Osteoblast (primary cell): ENCODE measurements at regions not wholly inside any gene's neighbourhood (a gene's known extent, or its start where the extent isn't known, plus 50 kb on each side); places are given as distances from the start of the nearest gene placed in this dataset.
A peak's percentile ranks its signal among the peaks of the same experiment; 100 is the strongest.

Source experiments
- DNase-seq: peaks from one replicate; pipeline ENCODE4 v3.0.0; 2011; ENCODE audit warnings: low spot score, mixed read lengths; ENCODE audit not compliant: insufficient read length; ENCODE audit errors: missing footprints
- H2AFZ ChIP-seq: 2 replicates; pipeline ENCODE4 v1.6.0; 2011; ENCODE audit warnings: mild to moderate bottlenecking, low read length
- H3K27ac ChIP-seq: 2 replicates; pipeline ENCODE4 v1.5.1; 2011; ENCODE audit warnings: mild to moderate bottlenecking, low read depth, low read length, moderate library complexity
- H3K27me3 ChIP-seq: 2 replicates; pipeline ENCODE4 v1.6.0; 2012; ENCODE audit warnings: mild to moderate bottlenecking, control low read depth, inconsistent platforms, low read length, moderate library complexity; ENCODE audit not compliant: insufficient read depth
- H3K36me3 ChIP-seq: 2 replicates; pipeline ENCODE4 v1.5.1; 2011; ENCODE audit warnings: mild to moderate bottlenecking, low read length, control low read depth, moderate library complexity; ENCODE audit not compliant: insufficient read depth
- H3K4me1 ChIP-seq: 2 replicates; pipeline ENCODE4 v1.5.1; 2011; ENCODE audit warnings: mild to moderate bottlenecking, low read length, control low read depth, moderate library complexity; ENCODE audit not compliant: insufficient read depth
- H3K4me2 ChIP-seq: 2 replicates; pipeline ENCODE4 v1.6.0; 2011; ENCODE audit warnings: mild to moderate bottlenecking, low read length; ENCODE audit not compliant: insufficient read depth
- H3K4me3 ChIP-seq: fragments of 200-600 bp; sonication (generic); 3 replicates; pipeline ENCODE4 v1.5.1; 2012; ENCODE audit warnings: mild to moderate bottlenecking, low read length, inconsistent platforms; ENCODE audit not compliant: insufficient read depth
- H3K79me2 ChIP-seq: 2 replicates; pipeline ENCODE4 v1.6.0; 2012; ENCODE audit warnings: mild to moderate bottlenecking, low read length, control low read depth, inconsistent platforms; ENCODE audit not compliant: insufficient read depth
- H3K9me3 ChIP-seq: 2 replicates; pipeline ENCODE4 v1.5.1; 2011; ENCODE audit warnings: low read depth, low read length, control low read depth
- H4K20me1 ChIP-seq: 2 replicates; pipeline ENCODE4 v1.6.0; 2012; ENCODE audit warnings: mild to moderate bottlenecking, low read length, control low read depth; ENCODE audit not compliant: insufficient read depth
- CTCF ChIP-seq: IDR thresholded peaks from 2 replicates; pipeline ENCODE4 v1.5.1; 2011; ENCODE audit warnings: mild to moderate bottlenecking, low read depth, low read length, moderate library complexity; ENCODE audit errors: extremely low read depth

- Histone ChIP-seq H2AFZ (no peak overlapping the region), H3K4me3 (no peak overlapping the region), H3K4me2 (peak overlapping the region; percentile 28), H3K27ac (peak overlapping the region; percentile 31), H3K36me3 (no peaks in the 10 kb centered on the region), H3K9me3 (no peaks in the 10 kb centered on the region), H3K27me3 (no peaks in the 10 kb centered on the region), H4K20me1 (no peaks in the 10 kb centered on the region), H3K4me1 (peaks cover 25% of the 10 kb centered on the region), H3K79me2 (no peaks in the 10 kb centered on the region)
- no peak for DNase-seq
- no peak for TF ChIP-seq CTCF
Observed at GRCh38 chr5:143569722-143570567, 166.5 kb upstream of the NR3C1 start.

- peak overlapping the region; percentile 44 for H3K27ac ChIP-seq
- H3K27me3 ChIP-seq = no peaks in the 10 kb centered on the region
- no peak for DNase-seq
- H3K4me1 ChIP-seq = peaks cover 25% of the 10 kb centered on the region
- H3K36me3 ChIP-seq = no peaks in the 10 kb centered on the region
- H3K79me2 ChIP-seq = no peaks in the 10 kb centered on the region
- no peaks in the 10 kb centered on the region for H4K20me1 ChIP-seq
- TF ChIP-seq CTCF = no peak
- no peak overlapping the region for H3K4me3 ChIP-seq
- no peaks in the 10 kb centered on the region for H3K9me3 ChIP-seq
- H2AFZ ChIP-seq = peak overlapping the region; percentile 35
- peak overlapping the region; percentile 28 for H3K4me2 ChIP-seq
Observed at GRCh38 chr5:143569213-143569701, 165.8 kb upstream of the NR3C1 start.

- Histone ChIP-seq H3K27me3 (no peaks in the 10 kb centered on the region), H3K9me3 (no peaks in the 10 kb centered on the region), H3K4me1 (peaks cover 28% of the 10 kb centered on the region), H3K27ac (no peak overlapping the region), H3K4me3 (no peak overlapping the region), H4K20me1 (no peaks in the 10 kb centered on the region), H2AFZ (no peak overlapping the region), H3K4me2 (no peak overlapping the region), H3K79me2 (no peaks in the 10 kb centered on the region), H3K36me3 (no peaks in the 10 kb centered on the region)
- TF ChIP-seq CTCF = no peak
- DNase-seq = no peak
Observed at GRCh38 chr5:143567583-143568504, 164.4 kb upstream of the NR3C1 start.
